GM23338 (cell line): ENCODE measurements at regions not wholly inside any gene's neighbourhood (a gene's known extent, or its start where the extent isn't known, plus 50 kb on each side); places are given as distances from the start of the nearest gene placed in this dataset.
"Not testable (repeated sequence)": the region's sequence is repeated elsewhere in the genome, so short reads cannot be mapped to it uniquely, and the experiment has no call there.

Experiments
- CREB1 ChIP-seq: fragments of 250-450 bp; sonication (Bioruptor Pico); IDR thresholded peaks from 2 replicates; pipeline ENCODE4 v1.5.0; 2020; ENCODE audit warnings: low read depth, mild to moderate bottlenecking, moderate library complexity
- CTCF ChIP-seq, 2 experiments: fragments of 200-600 bp in 1 of 2; sonication (generic) in 1 of 2; conservative IDR thresholded peaks; 2 replicates each; pipeline versions ENCODE4 v1.5.1 to v1.6.1; 2016 to 2017; ENCODE audit warnings: antibody characterized with exemption in 2 of 2, low read depth in 2 of 2, mild to moderate bottlenecking in 2 of 2, moderate library complexity in 1 of 2
- ETS1 ChIP-seq: IDR thresholded peaks from 2 replicates; pipeline ENCODE4 v1.6.1; 2016; ENCODE audit warnings: antibody characterized with exemption
- EZH2 ChIP-seq: fragments of 200-600 bp; sonication (generic); IDR thresholded peaks from one replicate; pipeline ENCODE4 v1.8.0; 2017; ENCODE audit warnings: antibody characterized with exemption, mild to moderate bottlenecking, low read depth; ENCODE audit not compliant: unreplicated experiment
- EZH2phosphoT487 ChIP-seq: fragments of 200-600 bp; sonication (generic); IDR thresholded peaks from one replicate; pipeline ENCODE4 v1.8.1; 2018; ENCODE audit warnings: antibody characterized with exemption; ENCODE audit not compliant: unreplicated experiment
- JUNB ChIP-seq: IDR thresholded peaks from one replicate; pipeline ENCODE4 v1.6.1; 2016; ENCODE audit warnings: antibody characterized with exemption; ENCODE audit not compliant: unreplicated experiment
- NANOG ChIP-seq: IDR thresholded peaks from 2 replicates; pipeline ENCODE4 v1.6.1; 2016; ENCODE audit warnings: antibody characterized with exemption, borderline replicate concordance
- POLR2AphosphoS5 ChIP-seq: IDR thresholded peaks from 2 replicates; pipeline ENCODE4 v1.6.1; 2016; ENCODE audit warnings: antibody characterized with exemption, low read depth
- REST ChIP-seq: IDR thresholded peaks from one replicate; pipeline ENCODE4 v1.6.1; 2018; ENCODE audit warnings: antibody characterized with exemption; ENCODE audit not compliant: unreplicated experiment
- STAT1 ChIP-seq: IDR thresholded peaks from one replicate; pipeline ENCODE4 v1.6.1; 2016; ENCODE audit warnings: antibody characterized with exemption; ENCODE audit not compliant: unreplicated experiment
- ZNF114 ChIP-seq: fragments of 250-450 bp; sonication (Bioruptor Pico); IDR thresholded peaks from 2 replicates; pipeline ENCODE4 v1.5.0; 2020; ENCODE audit warnings: mild to moderate bottlenecking, moderate library complexity
- ZNF331 ChIP-seq: fragments of 250-450 bp; sonication (Bioruptor Pico); IDR thresholded peaks from 2 replicates; pipeline ENCODE4 v1.5.0; 2020; ENCODE audit warnings: low read depth, mild to moderate bottlenecking, moderate library complexity
- ZNF462 ChIP-seq: fragments of 250-450 bp; sonication (Bioruptor Pico); IDR thresholded peaks from 2 replicates; pipeline ENCODE4 v1.5.0; 2020; ENCODE audit warnings: mild to moderate bottlenecking, moderate library complexity

GRCh38 chr2:65747875-65748274 lies 315.5 kb upstream of the SPRED2 start:
- TF ChIP-seq EZH2; CTCF (conservative IDR thresholded peaks at IDR 0.05; ENCODE audit: low read depth in 2 of 2); JUNB; REST; EZH2phosphoT487; POLR2AphosphoS5; STAT1; ETS1; CREB1 (CRISPR knock-in tag); ZNF331 (CRISPR knock-in tag); NANOG; ZNF114 (CRISPR knock-in tag); ZNF462 (CRISPR knock-in tag): not testable (repeated sequence)
